Thyroid gland (tissue), 4 donors: ENCODE measurements at regions not wholly inside any gene's neighbourhood (a gene's known extent, or its start where the extent isn't known, plus 50 kb on each side); places are given as distances from the start of the nearest gene placed in this dataset.
"Not testable (repeated sequence)": the region's sequence is repeated elsewhere in the genome, so short reads cannot be mapped to it uniquely, and the experiment has no call there.

Experiments used
- DNase-seq, 2 donors: peaks; one replicate each; pipeline ENCODE4 v3.0.0-alpha.2; 2019
- H3K27ac ChIP-seq, 3 donors: fragments of 200-600 bp; sonication (generic); 1 replicate in 2 of 3; 2 replicates in 1 of 3; pipeline ENCODE4 v1.5.1; 2016 to 2019; ENCODE audit warnings: mild to moderate bottlenecking in 1 of 3, moderate library complexity in 1 of 3
- H3K27me3 ChIP-seq: fragments of 200-600 bp; sonication (generic); one replicate; pipeline ENCODE4 v1.5.1; 2019
- H3K36me3 ChIP-seq, 2 donors: fragments of 200-600 bp; sonication (generic); one replicate each; pipeline ENCODE4 v1.5.1; 2016 to 2019
- H3K4me1 ChIP-seq, 2 donors: fragments of 200-600 bp; sonication (generic); one replicate each; pipeline ENCODE4 v1.5.1; 2017 to 2019
- H3K4me3 ChIP-seq, 3 donors: fragments of 200-600 bp; sonication (generic); replicated peaks in 1 of 3; 1 replicate in 2 of 3; 2 replicates in 1 of 3; pipeline ENCODE4 v1.5.1; 2016; ENCODE audit warnings: mild to moderate bottlenecking in 1 of 3
- H3K9me3 ChIP-seq: fragments of 200-600 bp; sonication (generic); one replicate; pipeline ENCODE4 v1.5.1; 2017
- CTCF ChIP-seq, 6 experiments: fragments of 200-600 bp in 3 of 6; fragments of 450-650 bp in 3 of 6; sonication (generic) in 3 of 6; IDR thresholded peaks; one replicate each; pipeline ENCODE4 v1.5.1; 2016 to 2019; ENCODE audit warnings: antibody characterized with exemption in 6 of 6, mild to moderate bottlenecking in 2 of 6, inconsistent platforms in 1 of 6, moderate library complexity in 1 of 6
- POLR2A ChIP-seq, 2 donors: fragments of 450-650 bp; IDR thresholded peaks; one replicate each; pipeline ENCODE4 v1.6.1; 2017; ENCODE audit warnings: antibody characterized with exemption in 2 of 2, mild to moderate bottlenecking in 2 of 2, moderate library complexity in 1 of 2
- WGBS, 2 donors: methylation state at CpG; one replicate each; pipeline ENCODE4 v1.1.5; 2017; 5-methylcytosine and 5-hydroxymethylcytosine counted together
- intact Hi-C: fragments of 100-400 bp; cut with DNase I; formaldehyde crosslinking; loops from one replicate; pipeline ENCODE4 v1.15.1; 2023

DNA sequence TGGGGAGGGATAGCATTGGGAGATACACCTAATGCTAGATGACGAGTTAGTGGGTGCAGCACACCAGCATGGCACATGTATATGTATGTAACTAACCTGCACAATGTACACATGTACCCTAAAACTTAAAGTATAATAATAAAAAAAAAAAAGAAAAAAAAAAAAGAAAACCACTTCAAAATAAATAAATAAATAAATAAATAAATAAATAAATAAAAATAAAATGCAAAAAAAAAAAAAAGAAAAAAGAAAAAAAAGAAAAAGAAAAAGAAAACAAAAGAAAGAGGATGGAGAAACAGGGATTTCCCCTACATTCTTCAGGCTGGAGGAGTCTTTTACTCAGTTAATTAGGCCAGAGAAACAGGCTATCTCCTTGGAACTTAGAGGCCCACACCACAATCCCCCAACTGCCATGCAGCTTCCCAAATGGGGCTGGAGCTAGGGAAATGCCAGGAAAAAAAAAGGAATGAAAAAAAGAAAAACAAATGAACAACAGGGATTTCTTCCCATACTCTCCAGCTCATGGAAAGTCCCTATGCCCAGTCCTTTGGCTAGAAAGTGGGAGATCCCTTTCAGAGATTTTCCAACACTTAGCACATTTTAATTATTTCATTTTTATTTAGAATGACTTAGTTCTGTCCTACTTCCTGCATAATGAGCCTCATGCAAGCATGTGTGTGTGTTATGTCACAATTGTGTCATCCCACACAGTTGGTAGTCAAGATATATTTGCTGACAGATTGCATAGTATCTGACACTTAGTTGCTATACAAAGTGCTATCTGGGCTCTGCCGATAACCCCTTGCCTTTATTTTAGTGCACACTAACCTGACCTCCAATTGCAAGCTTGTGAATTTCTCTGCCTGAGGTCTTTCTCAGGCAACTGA, 486.4 kb downstream of the PLPP3 start:
- DNase-seq = no peak
- H3K27me3 ChIP-seq = no peaks in the 10 kb centered on the region
- 73 to 89% methylated on average over 2 of the region's 2 CpGs for WGBS, 2 donors

DNA sequence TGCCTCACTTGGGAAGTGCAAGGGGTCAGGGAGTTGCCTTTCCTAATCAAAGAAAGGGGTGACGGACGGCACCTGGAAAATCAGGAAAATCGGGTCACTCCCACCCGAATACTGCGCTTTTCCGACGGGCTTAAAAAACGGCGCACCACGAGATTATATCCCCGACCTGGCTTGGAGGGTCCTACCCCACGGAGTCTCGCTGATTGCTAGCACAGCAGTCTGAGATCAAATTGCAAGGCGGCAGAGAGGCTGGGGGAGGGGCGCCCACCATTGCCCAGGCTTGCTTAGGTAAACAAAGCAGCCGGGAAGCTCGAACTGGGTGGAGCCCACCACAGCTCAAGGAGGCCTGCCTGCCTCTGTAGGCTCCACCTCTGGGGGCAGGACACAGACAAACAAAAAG, 489.5 kb downstream of the PLPP3 start:
- 80 to 92% methylated on average over 15 to 17 of the region's 17 CpGs for WGBS, 2 donors
- H3K4me1 ChIP-seq, H3K27me3 ChIP-seq, H3K27ac ChIP-seq, intact Hi-C loops, H3K4me3 ChIP-seq, H3K9me3 ChIP-seq, H3K36me3 ChIP-seq, DNase-seq: not testable (repeated sequence)

More for the DNA sequence above, 486.4 kb downstream of the PLPP3 start:
- no peak overlapping the region for H3K27ac ChIP-seq
- intact Hi-C loops = no loop called here
- H3K36me3 ChIP-seq = no peaks in the 10 kb centered on the region
- H3K9me3 ChIP-seq = no peaks in the 10 kb centered on the region
- H3K4me1 ChIP-seq = no peaks in the 10 kb centered on the region
- TF ChIP-seq CTCF (IDR thresholded peaks at IDR 0.05) = no peak
- no peak overlapping the region for H3K4me3 ChIP-seq

DNA sequence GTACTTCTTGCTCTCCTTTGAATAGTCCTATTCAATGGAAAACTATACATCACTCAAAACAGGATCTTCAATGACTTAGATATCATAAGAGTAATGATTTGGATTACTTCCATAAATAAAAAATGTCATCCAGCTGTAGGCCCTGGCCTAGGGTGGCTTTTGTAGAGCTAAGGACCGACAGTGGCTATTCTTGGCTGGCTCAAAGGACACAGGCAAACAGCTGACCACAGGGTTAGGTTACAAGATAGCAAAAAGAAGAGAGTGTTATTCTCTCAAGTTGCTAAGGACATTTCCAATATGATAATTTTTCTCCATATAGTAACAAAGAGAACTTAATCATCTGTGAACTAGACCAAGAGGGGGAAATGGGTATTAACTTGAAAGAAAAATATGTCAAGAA, 495.1 kb downstream of the PLPP3 start:
- DNase-seq = no peak
- TF ChIP-seq CTCF (IDR thresholded peaks at IDR 0.05) (no peak), POLR2A (IDR thresholded peaks at IDR 0.05) (no peak)
- no peaks in the 10 kb centered on the region for H3K27me3 ChIP-seq
- no peak overlapping the region for H3K4me3 ChIP-seq
- H3K9me3 ChIP-seq = no peaks in the 10 kb centered on the region
- intact Hi-C loops = no loop called here
- H3K36me3 ChIP-seq = no peaks in the 10 kb centered on the region
- H3K4me1 ChIP-seq = no peaks in the 10 kb centered on the region
- no peak overlapping the region for H3K27ac ChIP-seq
- WGBS, 2 donors = 79 to 82% methylated on average over 1 of the region's 1 CpG

- DNase-seq = no peak
- no peaks in the 10 kb centered on the region for H3K27me3 ChIP-seq
- H3K4me3 ChIP-seq = no peak overlapping the region
- no peaks in the 10 kb centered on the region for H3K4me1 ChIP-seq
- H3K27ac ChIP-seq = no peak overlapping the region
- intact Hi-C loops = no loop called here
- no peaks in the 10 kb centered on the region for H3K9me3 ChIP-seq
- 70 to 78% methylated on average over 2 of the region's 2 CpGs for WGBS, 2 donors
- TF ChIP-seq POLR2A (IDR thresholded peaks at IDR 0.05) = no peak
- no peak for TF ChIP-seq CTCF (IDR thresholded peaks at IDR 0.05)
- H3K36me3 ChIP-seq = no peaks in the 10 kb centered on the region
Observed at GRCh38 chr1:56081736-56082135, 497.6 kb downstream of the PLPP3 start.

- no peaks in the 10 kb centered on the region for H3K36me3 ChIP-seq
- 72 to 83% methylated on average over 5 of the region's 5 CpGs for WGBS, 2 donors
- H3K27me3 ChIP-seq = no peaks in the 10 kb centered on the region
- no peak for TF ChIP-seq POLR2A (IDR thresholded peaks at IDR 0.05)
- no peak for TF ChIP-seq CTCF (IDR thresholded peaks at IDR 0.05)
- H3K9me3 ChIP-seq = no peaks in the 10 kb centered on the region
- H3K27ac ChIP-seq = no peak overlapping the region
- intact Hi-C loops = no loop called here
- DNase-seq = no peak
- no peak overlapping the region for H3K4me3 ChIP-seq
- no peaks in the 10 kb centered on the region for H3K4me1 ChIP-seq
Observed at GRCh38 chr1:56081173-56081572, 498.2 kb downstream of the PLPP3 start.
